K562 (cell line): ENCODE measurements at regions not wholly inside any gene's neighbourhood (a gene's known extent, or its start where the extent isn't known, plus 50 kb on each side); places are given as distances from the start of the nearest gene placed in this dataset.

Experiments
- ATAC-seq: fragments of 200-7000 bp; cut with Tn5 transposase; 3 replicates; pipeline ENCODE4 v1.9.1; 2020; ENCODE audit warnings: moderate library complexity
- BruUV-seq: library from RNA; stranded (reverse); fragments of 400-500 nt; replicated peaks from 2 replicates; lab custom pipeline; 2021; lab: Mats Ljungman, UMichigan
- CTCF ChIA-PET: fragments of 300-600 bp; formaldehyde crosslinking; extraction: SDS; loops from one replicate; lab custom pipeline; 2021; ENCODE audit warnings: low intra/inter-chr PET ratio; lab: Yijun Ruan, JAX
- POLR2A ChIA-PET: fragments of 300-600, 350-650 bp; sonication (Branson Sonifier 250); formaldehyde crosslinking; extraction: SDS; loops from one replicate; lab custom pipeline; 2021; ENCODE audit warnings: antibody characterized with exemption, inconsistent platforms; lab: Yijun Ruan, JAX
- DNase-seq, 4 experiments: peaks; one replicate each; pipeline versions ENCODE4 v3.0.0 to v3.0.0-alpha.2; 2011 to 2018; ENCODE audit warnings: low spot score in 3 of 4, mixed read lengths in 3 of 4; ENCODE audit errors: extremely low read depth in 1 of 4
- FAIRE-seq: peaks from 2 replicates; lab custom pipeline; 2011; peaks lifted over from hg19 to GRCh38; lab: Jason Lieb, UNC
- H2AFZ ChIP-seq: 2 replicates; pipeline ENCODE4 v1.6.0; 2011; ENCODE audit warnings: low read depth, low read length, control low read depth, inconsistent platforms
- H3K27ac ChIP-seq: fragments of 200-600 bp; 3 replicates; pipeline ENCODE4 v1.8.0; 2011; ENCODE audit warnings: low read depth, mild to moderate bottlenecking, control low read depth, inconsistent platforms, low read length, moderate library complexity, mixed read lengths; ENCODE audit errors: extremely low read depth
- H3K27me3 ChIP-seq, 2 experiments: fragments of 300-600 bp in 1 of 2; 2 replicates in 1 of 2; 3 replicates in 1 of 2; pipeline versions ENCODE4 v1.6.0 to v1.8.0; 2011; ENCODE audit warnings: inconsistent platforms in 2 of 2, low read length in 2 of 2, mild to moderate bottlenecking in 1 of 2, mixed read lengths in 1 of 2, moderate library complexity in 1 of 2; ENCODE audit not compliant: control insufficient read depth in 2 of 2, insufficient read depth in 2 of 2
- H3K36me3 ChIP-seq: fragments of 300-600 bp; 3 replicates; pipeline ENCODE4 v1.8.0; 2011; ENCODE audit warnings: mild to moderate bottlenecking, low read length, inconsistent platforms; ENCODE audit not compliant: control insufficient read depth, insufficient read depth
- H3K4me1 ChIP-seq, 2 experiments: fragments of 200-600 bp in 1 of 2; replicated peaks in 1 of 2; 2 replicates in 1 of 2; 3 replicates in 1 of 2; pipeline versions ENCODE4 v1.5.1 to v1.8.0; 2011; ENCODE audit warnings: inconsistent platforms in 2 of 2, low read length in 2 of 2, mild to moderate bottlenecking in 1 of 2, mixed read lengths in 1 of 2, moderate library complexity in 1 of 2; ENCODE audit not compliant: control insufficient read depth in 2 of 2, insufficient read depth in 2 of 2
- H3K4me2 ChIP-seq: 2 replicates; pipeline ENCODE4 v1.6.1; 2011; ENCODE audit warnings: low read length, control low read depth, inconsistent platforms, mixed read lengths; ENCODE audit not compliant: insufficient read depth
- H3K4me3 ChIP-seq: fragments of 200-600 bp; sonication (generic), shearing (Covaris generic); 2 replicates; pipeline ENCODE4 v1.5.1; 2016; ENCODE audit warnings: control low read depth, inconsistent platforms
- H3K79me2 ChIP-seq: fragments of 200-600 bp; 3 replicates; pipeline ENCODE4 v1.8.0; 2011; ENCODE audit warnings: low read length, inconsistent platforms; ENCODE audit not compliant: control insufficient read depth, insufficient read depth
- H3K9ac ChIP-seq, 2 experiments: 2 replicates each; pipeline versions ENCODE4 v1.6.0 to v1.6.1; 2011; ENCODE audit warnings: low read depth in 2 of 2, low read length in 2 of 2, control low read depth in 1 of 2, inconsistent platforms in 1 of 2, mild to moderate bottlenecking in 1 of 2, mixed read lengths in 1 of 2; ENCODE audit not compliant: insufficient read depth in 1 of 2
- H3K9me1 ChIP-seq: one replicate; pipeline ENCODE4 v1.6.0; 2011; ENCODE audit warnings: inconsistent platforms, mild to moderate bottlenecking, low read length, moderate library complexity; ENCODE audit not compliant: control insufficient read depth, insufficient read depth
- H3K9me3 ChIP-seq: replicated peaks from 2 replicates; pipeline ENCODE4 v1.5.1; 2011; ENCODE audit warnings: low read depth, low read length, inconsistent platforms; ENCODE audit not compliant: control insufficient read depth, insufficient read depth
- H4K20me1 ChIP-seq: replicated peaks from 2 replicates; pipeline ENCODE4 v1.6.1; 2011; ENCODE audit warnings: low read length, inconsistent platforms, mixed read lengths; ENCODE audit not compliant: control insufficient read depth, insufficient read depth
- C11orf30 ChIP-seq: fragments of 450-650 bp; IDR thresholded peaks from 2 replicates; pipeline ENCODE4 v1.6.1; 2016; ENCODE audit warnings: low read depth, mild to moderate bottlenecking
- CREBBP ChIP-seq: IDR thresholded peaks from one replicate; pipeline ENCODE4 v1.6.1; 2012; ENCODE audit warnings: low read depth, mild to moderate bottlenecking, control low read depth, inconsistent platforms, low read length
- CXXC5 ChIP-seq: fragments of 250-450 bp; sonication (Bioruptor Pico); IDR thresholded peaks from 2 replicates; pipeline ENCODE4 v1.8.0; 2022; ENCODE audit warnings: inconsistent platforms, mild to moderate bottlenecking, moderate library complexity
- HDAC1 ChIP-seq, 2 experiments: fragments of 450-650 bp; IDR thresholded peaks; 2 replicates each; pipeline ENCODE4 v1.6.1; 2016 to 2017; ENCODE audit warnings: inconsistent platforms in 1 of 2, mild to moderate bottlenecking in 1 of 2, moderate library complexity in 1 of 2
- HEY1 ChIP-seq: fragments of 250-450 bp; sonication (Bioruptor Pico); IDR thresholded peaks from 2 replicates; pipeline ENCODE4 v1.5.0; 2020; ENCODE audit warnings: mild to moderate bottlenecking, moderate library complexity, borderline replicate concordance
- HNRNPLL ChIP-seq: fragments of 200-400 bp; formaldehyde crosslinking; IDR thresholded peaks from 2 replicates; pipeline ENCODE4 v1.6.1; 2017; ENCODE audit warnings: low read length, low read depth, mild to moderate bottlenecking; ENCODE audit not compliant: poor library complexity, severe bottlenecking
- JUND ChIP-seq, 2 experiments: IDR thresholded peaks; 2 replicates in 1 of 2; 3 replicates in 1 of 2; pipeline ENCODE4 v1.6.1; 2011; ENCODE audit warnings: borderline replicate concordance in 2 of 2, low read depth in 2 of 2, low read length in 2 of 2, improper control_type of control experiment in 1 of 2, missing biosample characterization in 1 of 2, missing genetic modification characterization in 1 of 2, missing genetic modification reagents in 1 of 2
- MAFF ChIP-seq: IDR thresholded peaks from 2 replicates; pipeline ENCODE4 v1.6.1; 2012; ENCODE audit warnings: low read length, improper control_type of control experiment
- MAFG ChIP-seq: fragments of 450-650 bp; conservative IDR thresholded peaks from 2 replicates; pipeline ENCODE4 v1.6.1; 2016; ENCODE audit warnings: missing genetic modification characterization, missing compliant biosample characterization
- NONO ChIP-seq, 2 experiments: fragments of 200-400 bp in 1 of 2; fragments of 450-650 bp in 1 of 2; formaldehyde crosslinking in 1 of 2; IDR thresholded peaks; 2 replicates each; pipeline ENCODE4 v1.6.1; 2017; ENCODE audit warnings: low read depth in 2 of 2, mild to moderate bottlenecking in 2 of 2, moderate library complexity in 2 of 2, low read length in 1 of 2
- PURB ChIP-seq: sonication (generic); formaldehyde crosslinking; IDR thresholded peaks from 2 replicates; pipeline ENCODE4 v1.9.0; 2021; ENCODE audit warnings: low read depth, mild to moderate bottlenecking, missing genetic modification reagents
- RBM15 ChIP-seq: fragments of 200-400 bp; formaldehyde crosslinking; IDR thresholded peaks from 2 replicates; pipeline ENCODE4 v1.6.1; 2018; ENCODE audit warnings: mild to moderate bottlenecking, low read length, moderate library complexity; ENCODE audit not compliant: insufficient read depth
- TAF15 ChIP-seq: fragments of 200-400 bp; formaldehyde crosslinking; IDR thresholded peaks from 2 replicates; pipeline ENCODE4 v1.6.1; 2017; ENCODE audit warnings: mild to moderate bottlenecking, low read depth, low read length, moderate library complexity
- ZFX ChIP-seq: sonication (generic); formaldehyde crosslinking; IDR thresholded peaks from 2 replicates; pipeline ENCODE4 v1.8.0; 2022; ENCODE audit warnings: mild to moderate bottlenecking, missing genetic modification reagents, moderate library complexity
- ZNF316 ChIP-seq: fragments of 450-650 bp; IDR thresholded peaks from 2 replicates; pipeline ENCODE4 v1.6.1; 2016
- ZSCAN32 ChIP-seq: fragments of 450-650 bp; formaldehyde crosslinking; IDR thresholded peaks from 2 replicates; pipeline ENCODE4 v1.4.0; 2020; ENCODE audit warnings: mild to moderate bottlenecking, moderate library complexity
- WGBS: fragments of 100-300 bp; shearing (Covaris generic); methylation state at CpG from one replicate; pipeline ENCODE4 v1.1.6; 2016; ENCODE audit warnings: low coverage, mixed read lengths; ENCODE audit not compliant: insufficient coverage; ENCODE audit errors: missing lambda C conversion rate; 5-methylcytosine and 5-hydroxymethylcytosine counted together
- in situ Hi-C: fragments of 300-500 bp; cut with MboI; formaldehyde crosslinking; loops from 4 replicates; pipeline ENCODE4 v1.15.0; 2018; ENCODE audit warnings: inconsistent platforms, mixed read lengths
- intact Hi-C: fragments of 100-400 bp; cut with micrococcal nuclease; formaldehyde crosslinking; loops from 2 replicates; pipeline ENCODE4 v1.14.2; 2022

DNA sequence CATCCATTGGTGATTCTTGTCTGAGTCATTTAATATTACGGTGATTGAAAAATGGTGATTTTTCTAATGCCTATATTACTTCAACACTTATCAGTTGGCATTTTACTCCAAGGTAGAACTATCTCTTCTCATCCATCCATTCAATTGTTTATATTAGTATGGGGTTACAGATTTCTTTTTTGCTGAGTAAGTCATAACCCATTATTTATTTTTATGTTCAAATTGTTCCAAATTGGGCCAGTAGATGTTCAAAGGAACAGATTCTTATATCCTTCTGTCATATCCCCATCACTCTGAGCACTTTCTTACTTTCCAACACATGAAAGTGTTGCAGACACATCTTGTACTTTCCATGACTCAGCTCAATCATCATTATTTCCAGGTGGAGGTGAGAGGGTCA is 466.8 kb upstream of the CAMK1G start:
- no peak for FAIRE-seq
- POLR2A ChIA-PET = no interaction called here
- WGBS = 5% methylated on average over 1 of the region's 1 CpG

DNA sequence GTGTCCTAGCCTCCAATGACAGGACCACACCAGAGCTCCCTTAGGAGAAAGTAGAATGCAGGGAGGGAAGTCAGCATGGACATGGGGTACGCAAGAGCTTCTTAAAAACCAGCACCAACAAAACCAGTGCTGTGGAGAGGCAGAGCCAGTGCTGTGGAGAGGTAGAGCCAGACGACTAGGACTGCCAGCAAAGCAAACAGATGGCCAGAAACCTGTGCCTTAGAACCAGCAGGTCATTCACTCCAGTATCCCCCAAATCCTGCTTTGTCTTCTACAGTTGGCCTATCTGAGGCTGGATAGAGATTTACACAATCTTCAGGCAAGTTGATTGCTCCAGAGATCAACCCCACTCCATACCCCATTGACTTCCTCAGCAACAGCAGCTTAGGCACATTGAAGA is 459.9 kb upstream of the CAMK1G start:
- H3K4me3 ChIP-seq = no peak overlapping the region
- in situ Hi-C loops (no loop called here), intact Hi-C loops (no loop called here)
- H3K36me3 ChIP-seq = no peaks in the 10 kb centered on the region
- POLR2A ChIA-PET = no interaction called here
- CTCF ChIA-PET = no interaction called here
- no peaks in the 10 kb centered on the region; the same call in 1 of the 2 replicates for H3K9me3 ChIP-seq
- no peak overlapping the region for H3K9ac ChIP-seq
- ATAC-seq (no peak), FAIRE-seq (no peak), DNase-seq (no peak)
- no peaks in the 10 kb centered on the region for H3K9me1 ChIP-seq
- H3K4me2 ChIP-seq = no peak overlapping the region
- BruUV-seq = no TSS peak
- H3K79me2 ChIP-seq = no peaks in the 10 kb centered on the region
- 0% methylated on average over 2 of the region's 2 CpGs for WGBS
- H3K4me1 ChIP-seq = no peaks in the 10 kb centered on the region
- no peak overlapping the region for H3K27ac ChIP-seq
- H3K27me3 ChIP-seq = no peaks in the 10 kb centered on the region
- H2AFZ ChIP-seq = no peak overlapping the region
- H4K20me1 ChIP-seq = no peaks in the 10 kb centered on the region
- no peak for TF ChIP-seq HEY1 (CRISPR knock-in tag)
- no peak for TF ChIP-seq JUND (IDR thresholded peaks at IDR 0.05; ENCODE audit: borderline replicate concordance, low read depth, low read length)
- no peak for TF ChIP-seq JUND (tag; IDR thresholded peaks at IDR 0.05; ENCODE audit: borderline replicate concordance, low read depth, low read length)
- no peak for TF ChIP-seq RBM15
- no peak for TF ChIP-seq NONO (IDR thresholded peaks at IDR 0.05; ENCODE audit: low read depth in 2 of 2, low read length in 1 of 2)
- no peak for TF ChIP-seq CXXC5 (CRISPR knock-in tag)
- no peak for TF ChIP-seq HDAC1 (IDR thresholded peaks at IDR 0.05)
- TF ChIP-seq PURB = no peak
- no peak for TF ChIP-seq CREBBP
- TF ChIP-seq HNRNPLL = no peak
- no peak for TF ChIP-seq TAF15
- no peak for TF ChIP-seq ZSCAN32 (CRISPR knock-in tag)

More for the DNA sequence above, 466.8 kb upstream of the CAMK1G start:
- Histone ChIP-seq H3K9ac (no peak overlapping the region), H3K36me3 (no peaks in the 10 kb centered on the region), H4K20me1 (no peaks in the 10 kb centered on the region), H3K4me1 (no peaks in the 10 kb centered on the region), H3K9me3 (no peaks in the 10 kb centered on the region), H3K27ac (no peak overlapping the region), H3K79me2 (no peaks in the 10 kb centered on the region), H3K27me3 (no peaks in the 10 kb centered on the region), H2AFZ (no peak overlapping the region), H3K4me3 (no peak overlapping the region), H3K9me1 (no peaks in the 10 kb centered on the region), H3K4me2 (no peak overlapping the region)
- no peak for ATAC-seq
- CTCF ChIA-PET = no interaction called here
- in situ Hi-C loops (no loop called here), intact Hi-C loops (no loop called here)
- TF ChIP-seq ZNF316 (peak; percentile 61), MAFG (peak; percentile 56), C11orf30 (peak; percentile 26; the same call in 1 of the 2 replicates), ZFX (no peak), MAFF (peak; percentile 3; the same call in 1 of the 2 replicates)
- DNase-seq = no peak
- no TSS peak for BruUV-seq
